GM19395 (cell line): ENCODE measurements at regions not wholly inside any gene's neighbourhood (a gene's known extent, or its start where the extent isn't known, plus 50 kb on each side); places are given as distances from the start of the nearest gene placed in this dataset.
A peak's percentile ranks its signal among the peaks of the same experiment; 100 is the strongest.
"Not testable (repeated sequence)": the region's sequence is repeated elsewhere in the genome, so short reads cannot be mapped to it uniquely, and the experiment has no call there.

ENCODE experiments used
- ATAC-seq: cut with Tn5 transposase; IDR thresholded peaks from one replicate; pipeline ENCODE4 v1.9.1; 2021; ENCODE audit warnings: mild to moderate bottlenecking, moderate library complexity; ENCODE audit not compliant: unreplicated experiment

GRCh38 chr7:142539901-142540300, 209.4 kb upstream of the PRSS1 start:
- no peak for ATAC-seq

GRCh38 chr7:142537760-142538159, 211.5 kb upstream of the PRSS1 start:
- ATAC-seq, result no peak

GRCh38 chr7:142535123-142535779, 214.0 kb upstream of the PRSS1 start:
- peak; percentile 97 for ATAC-seq

GRCh38 chr7:142534726-142535122, 214.5 kb upstream of the PRSS1 start:
- no peak for ATAC-seq

- ATAC-seq, result no peak
Measured at GRCh38 chr7:142533920-142534319, 215.4 kb upstream of the PRSS1 start.

GRCh38 chr7:142529591-142529990, 219.7 kb upstream of the PRSS1 start:
- ATAC-seq, result no peak

- no peak for ATAC-seq
Measured at GRCh38 chr7:142528608-142529408, 220.5 kb upstream of the PRSS1 start.

GRCh38 chr7:142523821-142524460, 225.3 kb upstream of the PRSS1 start:
- ATAC-seq, result no peak

- no peak for ATAC-seq
Measured at GRCh38 chr7:142522735-142523134, 226.5 kb upstream of the PRSS1 start.

GRCh38 chr7:142520885-142521284, 228.4 kb upstream of the PRSS1 start:
- not testable (repeated sequence) for ATAC-seq

- ATAC-seq, result not testable (repeated sequence)
Measured at GRCh38 chr7:142520455-142520854, 228.8 kb upstream of the PRSS1 start.

GRCh38 chr7:142519079-142520078, 229.9 kb upstream of the PRSS1 start:
- no peak for ATAC-seq

- peak; percentile 98 for ATAC-seq
Measured at GRCh38 chr7:142516038-142516501, 233.2 kb upstream of the PRSS1 start.

- ATAC-seq, result not testable (repeated sequence)
Measured at GRCh38 chr7:142514716-142515115, 234.6 kb upstream of the PRSS1 start.

GRCh38 chr7:142513178-142513955, 235.9 kb upstream of the PRSS1 start:
- no peak for ATAC-seq

- no peak for ATAC-seq
Measured at GRCh38 chr7:142511801-142512200, 237.5 kb upstream of the PRSS1 start.

- no peak for ATAC-seq
Measured at GRCh38 chr7:142511374-142511773, 237.9 kb upstream of the PRSS1 start.

- ATAC-seq, result not testable (repeated sequence)
Measured at GRCh38 chr7:142509235-142509634, 240.0 kb upstream of the PRSS1 start.

GRCh38 chr7:142508251-142508650, 241.0 kb upstream of the PRSS1 start:
- ATAC-seq, result no peak

GRCh38 chr7:142507799-142508198, 241.5 kb upstream of the PRSS1 start:
- no peak for ATAC-seq
